Astrocyte of the cerebellum (primary cell): ENCODE measurements at regions not wholly inside any gene's neighbourhood (a gene's known extent, or its start where the extent isn't known, plus 50 kb on each side); places are given as distances from the start of the nearest gene placed in this dataset.

Experiments
- DNase-seq: peaks from one replicate; pipeline ENCODE4 v3.0.0-alpha.2; 2011; ENCODE audit warnings: low read depth
- H3K4me3 ChIP-seq: 2 replicates; pipeline ENCODE4 v1.5.1; 2011; ENCODE audit warnings: mild to moderate bottlenecking, low read depth, low read length, moderate library complexity
- CTCF ChIP-seq: IDR thresholded peaks from 2 replicates; pipeline ENCODE4 v1.5.1; 2012; ENCODE audit warnings: low read length, low read depth, moderate library complexity, mild to moderate bottlenecking; ENCODE audit errors: missing control alignments
- in situ Hi-C: cut with HindIII; loops from 2 replicates; pipeline ENCODE4 v1.10.0; 2017; ENCODE audit warnings: low sequenced_read_pairs

GRCh38 chr12:23115984-23116383, 491.0 kb downstream of the ETNK1 start:
- no peak for DNase-seq
- H3K4me3 ChIP-seq = no peak overlapping the region
- in situ Hi-C loops = loop anchor here (25.0 kb wide), 1 partner anchor 96 kb away; no protein-coding TSS in a partner anchor
- no peak for TF ChIP-seq CTCF

GRCh38 chr12:23126794-23127193, 501.8 kb downstream of the ETNK1 start:
- no peak for TF ChIP-seq CTCF
- in situ Hi-C loops = no loop called here
- H3K4me3 ChIP-seq = no peak overlapping the region
- DNase-seq = no peak

- H3K4me3 ChIP-seq = no peak overlapping the region
- TF ChIP-seq CTCF = no peak
- DNase-seq = no peak
- in situ Hi-C loops = no loop called here
These were observed 502.7 kb downstream of the ETNK1 start for GRCh38 chr12:23127701-23128100.

GRCh38 chr12:23128462-23128861, 503.5 kb downstream of the ETNK1 start:
- no peak for TF ChIP-seq CTCF
- DNase-seq = no peak
- H3K4me3 ChIP-seq = no peak overlapping the region
- in situ Hi-C loops = no loop called here

- TF ChIP-seq CTCF = no peak
- DNase-seq = no peak
- in situ Hi-C loops = no loop called here
- no peak overlapping the region for H3K4me3 ChIP-seq
These were observed 507.4 kb downstream of the ETNK1 start for GRCh38 chr12:23132357-23132756.

GRCh38 chr12:23133471-23133870, 508.5 kb downstream of the ETNK1 start:
- no peak for DNase-seq
- in situ Hi-C loops = no loop called here
- no peak for TF ChIP-seq CTCF
- H3K4me3 ChIP-seq = no peak overlapping the region

GRCh38 chr12:23139026-23139425, 514.1 kb downstream of the ETNK1 start:
- in situ Hi-C loops = no loop called here
- TF ChIP-seq CTCF = no peak
- H3K4me3 ChIP-seq = no peak overlapping the region
- no peak for DNase-seq
